ENCODE measurements at regions not wholly inside any gene's neighbourhood (a gene's known extent, or its start where the extent isn't known, plus 50 kb on each side); places are given as distances from the start of the nearest gene placed in this dataset.
"Not testable (repeated sequence)": the region's sequence is repeated elsewhere in the genome, so short reads cannot be mapped to it uniquely, and the experiment has no call there.

DNA sequence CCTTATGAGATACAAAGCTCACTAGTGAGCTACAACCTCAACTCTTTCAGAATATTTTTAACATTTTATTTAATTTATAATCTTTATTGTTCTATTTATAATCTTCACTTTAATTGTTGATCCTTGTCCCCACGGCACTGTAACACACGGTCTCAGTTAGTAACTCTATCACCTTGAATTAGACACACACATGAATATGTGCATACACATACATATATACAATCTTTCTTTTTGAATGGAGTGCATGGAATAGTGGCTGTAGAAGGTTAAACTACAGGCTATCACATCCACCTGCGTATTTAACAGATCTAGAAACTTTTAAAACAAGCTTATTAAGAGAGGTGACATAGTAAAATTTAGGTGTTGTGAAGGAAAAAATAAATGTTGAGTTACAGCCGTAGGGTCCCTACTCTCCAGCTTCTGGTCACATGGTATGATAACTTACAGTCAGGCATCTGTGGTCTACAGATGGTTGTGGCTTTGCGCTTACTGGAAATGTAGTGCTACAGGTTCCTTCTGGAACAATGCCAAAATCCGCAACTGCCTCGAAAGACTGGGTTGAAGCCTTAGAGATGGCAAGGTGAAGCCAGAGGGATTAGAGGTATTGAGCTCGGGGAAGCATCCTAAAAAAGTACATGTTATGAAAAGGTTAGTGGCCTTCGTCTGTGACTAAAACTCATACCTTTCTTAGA, 1324.1 kb upstream of the SLC39A10 start:
- DNase-seq = peak in 1 of 2 experiments; percentile 18

- DNase-seq = no peak
These were observed 1328.6 kb upstream of the SLC39A10 start for GRCh38 chr2:194328456-194328855.

DNA sequence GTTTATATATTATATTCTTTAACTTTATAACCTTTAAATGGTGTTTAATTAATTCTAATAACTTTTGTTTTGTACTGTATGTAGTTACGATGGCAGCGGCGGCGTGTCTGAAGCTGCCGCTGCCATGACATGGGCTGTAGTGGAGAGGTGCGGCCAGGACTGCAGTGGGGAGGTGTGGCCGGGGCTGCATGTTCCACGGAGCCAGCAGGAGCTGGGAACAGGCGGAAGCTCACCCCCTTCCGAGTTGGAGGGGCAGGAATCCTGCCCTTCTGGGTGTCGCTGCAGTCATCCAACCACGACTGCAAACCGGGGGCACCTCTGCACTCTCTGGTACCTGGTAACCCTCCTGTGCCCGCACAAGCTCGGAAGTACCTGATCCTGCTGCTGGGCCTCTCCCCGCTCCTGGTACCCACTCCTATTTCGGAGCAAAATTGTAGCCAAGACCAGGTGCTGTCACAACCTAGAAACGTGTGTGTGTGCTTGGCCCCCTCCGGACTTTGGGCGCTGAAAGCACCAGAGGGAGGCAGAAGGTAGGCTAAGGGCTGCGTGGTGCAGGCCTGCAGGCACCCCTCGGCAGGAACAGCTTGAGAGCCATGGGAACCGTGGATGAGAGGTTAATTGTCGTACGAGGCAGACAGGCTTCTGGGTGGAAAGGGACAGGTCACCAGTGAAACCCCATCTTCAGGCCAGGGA, 1329.7 kb upstream of the SLC39A10 start:
- no peak for DNase-seq

DNA sequence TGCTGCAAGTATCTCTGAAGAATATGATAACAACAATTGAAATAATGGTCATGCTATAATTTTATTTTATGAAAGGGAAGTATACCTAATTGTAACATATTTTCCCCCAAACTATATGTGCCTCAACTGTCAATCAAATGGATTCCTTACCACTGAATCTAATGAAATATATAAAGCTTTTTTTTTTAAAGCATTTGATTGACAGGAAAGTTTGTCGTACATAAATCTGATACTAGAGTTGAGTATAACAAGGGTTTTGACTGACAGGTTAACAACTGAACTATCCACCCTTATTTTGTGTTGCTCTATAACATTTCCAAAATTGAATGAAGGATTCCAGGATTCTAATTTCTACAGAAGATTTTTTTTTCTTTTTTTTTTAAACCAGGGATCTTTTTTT, 1333.3 kb upstream of the SLC39A10 start:
- no peak for DNase-seq

DNA sequence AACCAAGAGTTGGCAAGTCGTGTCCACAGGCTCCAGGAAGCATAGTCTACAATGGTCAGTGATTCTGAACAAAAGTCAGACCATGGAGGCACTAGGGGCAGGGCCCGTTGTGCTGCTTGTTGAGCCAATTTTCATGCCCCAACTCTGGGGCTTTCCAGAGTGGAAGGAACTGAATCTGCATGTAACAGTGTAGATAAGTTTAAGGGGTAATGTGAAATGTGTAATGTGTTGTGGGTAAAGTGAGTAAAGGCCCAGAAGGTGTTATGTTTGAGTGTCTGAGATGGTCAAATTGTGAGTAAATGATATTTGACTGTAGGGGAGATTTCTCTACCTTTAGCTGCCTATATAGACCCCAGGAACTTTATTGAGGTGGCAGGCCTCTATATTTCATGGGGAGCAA, 1336.5 kb upstream of the SLC39A10 start:
- no peak for DNase-seq

GRCh38 chr2:194319222-194319992, 1337.6 kb upstream of the SLC39A10 start:
- no peak for DNase-seq

GRCh38 chr2:194314042-194314441, 1343.0 kb upstream of the SLC39A10 start:
- no peak for DNase-seq

- DNase-seq = no peak
These were observed 1352.8 kb upstream of the SLC39A10 start for GRCh38 chr2:194304191-194304590.

DNA sequence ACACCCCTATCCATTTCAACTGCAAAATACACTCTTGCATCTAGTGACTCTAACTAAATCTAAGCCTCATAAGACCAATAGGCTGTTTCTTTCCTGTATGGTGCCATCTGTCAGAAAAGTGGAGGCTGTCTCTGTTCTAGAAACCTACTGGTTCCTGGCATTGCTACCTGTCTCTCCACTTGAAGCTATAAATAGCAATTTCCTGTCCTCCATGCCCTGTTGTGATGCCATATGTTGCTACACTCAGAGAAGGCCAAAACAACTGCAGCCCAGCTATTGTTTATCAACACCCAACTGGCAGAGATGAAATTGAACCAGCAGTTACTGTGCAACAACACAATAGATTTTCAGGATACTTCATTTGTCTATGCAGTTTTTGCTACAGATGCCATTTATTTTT, 1355.1 kb upstream of the SLC39A10 start:
- peak in 1 of 2 experiments; percentile 77 for DNase-seq

GRCh38 chr2:194294156-194294555, 1362.9 kb upstream of the SLC39A10 start:
- no peak for DNase-seq

DNA sequence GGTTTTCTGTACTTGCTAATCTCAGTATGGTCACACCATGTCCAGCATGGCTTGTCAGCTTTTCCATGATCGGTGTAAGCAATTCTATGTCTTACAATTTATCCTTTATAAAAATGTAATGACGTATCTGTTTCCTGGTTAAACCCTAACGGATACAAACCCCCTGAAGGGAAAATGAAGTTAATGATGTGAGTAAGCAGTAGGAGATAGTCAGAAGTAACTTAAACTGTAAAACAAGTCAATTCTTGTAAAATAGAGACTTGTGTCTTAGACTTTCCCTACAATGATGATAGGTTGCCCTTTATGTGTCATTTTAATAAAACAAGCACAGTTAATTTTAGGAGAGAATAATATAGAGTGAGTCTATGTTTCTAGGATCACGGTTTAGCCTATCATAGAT, 1365.9 kb upstream of the SLC39A10 start:
- DNase-seq = no peak

GRCh38 chr2:194289712-194290346, 1367.2 kb upstream of the SLC39A10 start:
- DNase-seq = no peak

DNA sequence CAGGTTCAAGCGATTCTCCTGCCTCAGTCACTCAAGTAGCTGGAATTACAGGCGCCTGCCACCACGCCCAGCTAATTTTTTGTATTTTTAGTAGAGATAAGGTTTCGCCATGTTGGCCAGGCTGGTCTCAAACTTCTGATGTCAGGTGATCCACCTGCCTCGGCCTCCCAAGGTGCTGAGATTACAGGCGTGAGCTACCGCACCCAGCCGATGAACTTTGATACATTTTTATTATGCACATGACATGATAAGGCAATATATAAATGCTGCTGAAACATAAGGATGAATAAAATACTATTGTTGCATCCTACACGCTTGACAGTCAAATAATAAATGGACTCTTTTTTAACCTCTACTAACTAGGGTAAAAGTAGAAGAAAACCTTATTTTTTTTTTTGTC, 1380.4 kb upstream of the SLC39A10 start:
- not testable (repeated sequence) for DNase-seq

GRCh38 chr2:194271293-194271961, 1385.6 kb upstream of the SLC39A10 start:
- no peak for DNase-seq

DNA sequence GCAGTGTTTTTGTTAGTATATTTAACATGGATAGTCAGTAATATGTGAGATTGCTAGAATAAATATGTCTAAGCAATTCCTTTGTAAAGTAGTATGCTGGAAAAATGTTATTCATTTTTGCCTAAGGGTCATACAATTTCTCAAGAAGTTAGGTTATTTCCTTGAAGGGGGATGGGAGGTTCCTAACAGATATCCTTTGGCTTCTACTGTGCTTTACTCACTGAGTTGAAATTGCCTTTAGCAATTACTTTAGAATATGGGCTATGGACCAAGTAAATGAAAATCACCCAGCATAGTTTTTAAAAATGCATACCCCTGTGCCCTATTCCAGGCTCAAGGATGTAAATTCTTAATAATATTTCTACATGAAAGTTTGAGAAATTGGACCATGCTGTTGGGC, 1386.4 kb upstream of the SLC39A10 start:
- DNase-seq = no peak

DNA sequence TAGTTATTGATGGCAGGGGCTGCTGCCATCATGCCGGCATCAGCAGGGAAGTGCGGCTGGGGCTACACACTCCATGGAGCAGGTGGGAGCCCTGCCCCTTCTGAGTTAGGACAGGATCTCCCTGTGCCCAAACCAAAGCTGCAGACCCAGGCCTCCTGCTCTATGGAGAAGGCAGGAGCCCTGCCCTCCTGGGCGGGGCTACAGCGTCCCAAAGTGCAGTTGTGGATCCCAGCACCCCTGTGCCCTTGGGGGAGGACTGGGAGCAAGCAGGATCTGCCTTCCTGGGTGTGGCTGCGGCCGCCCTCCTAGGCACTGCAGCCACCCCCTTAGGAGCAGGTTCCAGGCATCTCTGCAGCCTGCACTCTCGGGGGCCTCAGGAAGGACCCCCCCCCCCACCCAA, 1392.4 kb upstream of the SLC39A10 start:
- no peak for DNase-seq

- DNase-seq = no peak
These were observed 1396.8 kb upstream of the SLC39A10 start for GRCh38 chr2:194260185-194260584.

DNA sequence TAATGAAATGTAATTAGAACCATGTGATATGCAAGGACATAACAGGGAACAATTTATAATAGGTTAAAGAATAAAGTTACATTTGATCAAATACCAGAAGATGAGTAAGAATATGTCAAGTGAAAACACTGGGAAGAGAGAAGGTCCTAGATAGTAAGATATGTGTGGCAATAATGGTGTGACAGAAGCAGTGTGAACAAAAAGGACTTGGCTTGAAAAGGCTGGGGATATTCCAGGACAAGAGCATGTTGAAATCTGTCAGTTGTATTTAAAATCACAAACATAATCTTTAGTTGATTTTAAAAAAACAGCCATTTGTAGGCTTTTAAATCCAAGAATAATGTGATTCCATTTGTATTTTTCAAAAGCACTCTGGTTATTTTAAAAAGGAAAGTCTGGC, 1399.9 kb upstream of the SLC39A10 start:
- DNase-seq = no peak

- no peak for DNase-seq
These were observed 1403.3 kb upstream of the SLC39A10 start for GRCh38 chr2:194253528-194254259.

DNA sequence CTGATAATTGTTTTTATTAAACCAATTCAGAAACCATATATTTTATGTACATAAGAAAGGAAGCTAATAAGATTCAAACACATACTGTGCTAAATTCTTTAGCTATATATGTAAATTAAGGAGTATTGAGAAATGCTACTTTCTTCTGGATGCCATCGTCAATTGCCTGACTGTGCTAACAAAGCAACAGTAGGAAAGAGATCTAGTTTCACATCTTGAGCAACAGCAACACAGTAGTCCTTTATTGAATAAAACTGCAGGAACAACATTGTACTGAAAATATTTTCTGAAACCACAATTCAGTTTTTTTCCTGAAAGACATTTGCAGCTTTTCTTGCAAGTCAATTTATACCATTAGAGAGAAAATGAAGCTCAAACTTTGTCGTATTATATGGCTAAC, 1404.9 kb upstream of the SLC39A10 start:
- DNase-seq = no peak

GRCh38 chr2:194232600-194232999, 1424.4 kb upstream of the SLC39A10 start:
- no peak for DNase-seq

DNA sequence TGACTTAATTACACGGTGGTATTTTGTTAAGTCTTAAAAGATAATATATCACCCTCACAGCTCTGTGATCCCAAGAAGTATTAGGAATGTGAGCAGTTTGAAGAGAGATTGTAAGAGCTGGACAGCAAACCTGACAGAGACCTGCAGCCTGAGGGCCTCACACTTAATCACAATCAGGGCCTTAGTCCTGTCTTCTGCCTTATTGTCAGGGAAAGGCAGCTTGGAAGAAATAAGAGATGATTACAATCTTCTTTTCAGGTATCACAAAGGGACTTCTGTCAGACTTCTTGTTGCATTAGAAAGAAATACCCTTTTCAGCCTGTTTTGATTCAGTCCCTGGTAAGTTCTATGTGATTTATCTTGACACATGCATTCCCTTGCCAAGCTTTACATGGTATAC, 1433.8 kb upstream of the SLC39A10 start:
- DNase-seq = no peak
